ENCODE measurements at regions not wholly inside any gene's neighbourhood (a gene's known extent, or its start where the extent isn't known, plus 50 kb on each side); places are given as distances from the start of the nearest gene placed in this dataset.

DNA sequence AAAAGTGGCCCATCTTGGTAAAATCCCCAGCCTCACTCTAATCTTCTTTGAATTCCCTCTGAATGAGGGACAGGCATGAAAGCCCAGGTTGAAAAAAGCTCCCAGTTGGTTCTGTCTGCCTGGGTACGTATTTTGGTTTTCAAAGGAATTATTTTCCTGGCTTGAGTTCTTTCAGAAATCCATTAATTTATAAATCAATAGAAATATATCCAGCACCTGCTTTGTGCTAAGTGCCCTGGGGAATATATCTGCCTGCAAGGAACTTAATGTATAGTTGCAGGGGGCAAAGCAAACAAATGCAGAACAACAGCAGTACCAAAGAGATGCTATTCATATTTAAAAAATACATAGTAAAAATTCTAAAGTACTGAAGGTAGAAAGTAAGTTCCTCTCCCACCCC is 362.7 kb downstream of the REEP3 start:
- TF ChIP-seq ZFP30 (CRISPR knock-in tag; IDR thresholded peaks at IDR 0.05) (no peak), SNAI2 (CRISPR knock-in tag; IDR thresholded peaks at IDR 0.05) (no peak), ESRRG (CRISPR knock-in tag; IDR thresholded peaks at IDR 0.05) (no peak)
